ENCODE measurements at regions not wholly inside any gene's neighbourhood (a gene's known extent, or its start where the extent isn't known, plus 50 kb on each side); places are given as distances from the start of the nearest gene placed in this dataset.

DNA sequence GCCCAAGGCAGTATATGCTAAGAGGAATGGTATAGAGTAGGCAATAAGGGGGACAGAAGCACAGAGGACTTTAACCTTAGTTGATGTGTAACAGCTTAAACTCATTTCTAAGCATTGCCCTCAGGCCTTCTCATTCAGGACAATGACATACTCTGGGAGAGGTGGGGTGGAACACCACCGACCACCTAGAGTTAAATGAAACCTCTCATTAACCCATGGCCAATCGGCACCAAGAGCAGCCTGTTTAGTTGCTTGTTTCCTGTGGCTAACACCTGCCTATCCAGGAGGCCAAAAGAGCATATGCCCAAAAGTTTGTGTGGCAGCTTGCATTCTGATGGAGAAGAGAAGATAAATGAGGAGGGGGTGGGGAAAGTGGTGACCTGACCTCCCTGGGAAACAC is 50.0 kb downstream of the PABIR2 start:
- no peak for DNase-seq

GRCh38 chrX:134746410-134746785 is 50.6 kb downstream of the PABIR2 start:
- DNase-seq = peak; percentile 10

DNA sequence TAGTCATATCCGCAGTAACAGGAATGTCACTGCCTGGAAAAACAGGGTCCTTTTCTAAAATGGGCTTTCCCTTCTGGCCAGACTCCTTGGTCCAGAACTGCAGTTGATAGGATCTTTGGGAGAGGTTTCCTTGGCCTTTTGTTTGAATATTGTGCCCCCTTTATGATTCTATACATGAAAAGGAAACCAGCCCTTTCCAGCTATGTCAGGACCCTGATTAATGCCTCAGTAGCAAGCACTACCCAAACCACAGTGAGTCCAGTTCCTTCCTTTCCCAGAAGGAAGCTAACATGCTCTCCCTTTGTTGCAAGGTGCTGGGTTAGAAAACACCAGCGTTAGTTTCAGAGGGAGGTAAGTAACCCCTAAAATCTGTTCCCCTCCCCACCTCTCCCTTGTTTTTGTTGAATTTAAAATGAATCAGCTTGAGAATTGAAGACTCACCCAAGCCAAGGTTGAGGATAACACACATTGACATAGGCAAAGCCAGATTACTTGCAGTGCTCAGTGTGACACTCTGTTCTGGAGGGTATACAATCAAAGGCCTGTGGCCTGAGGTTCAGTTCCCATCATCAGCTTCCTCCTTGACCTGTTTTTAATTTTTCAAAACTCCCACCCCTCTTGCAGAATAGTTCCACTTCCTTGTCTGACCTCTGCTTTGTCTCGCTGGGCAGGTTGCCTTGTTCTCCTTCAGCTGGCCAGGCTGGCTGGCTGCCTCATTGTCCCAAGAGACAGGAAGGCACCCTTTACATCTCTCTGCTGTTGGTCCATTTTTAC is 51.2 kb downstream of the PABIR2 start:
- DNase-seq = no peak

GRCh38 chrX:134743091-134743490 is 53.9 kb downstream of the PABIR2 start:
- no peak for DNase-seq

- no peak for DNase-seq
Measured at GRCh38 chrX:134742573-134742972, 54.4 kb downstream of the PABIR2 start.

DNA sequence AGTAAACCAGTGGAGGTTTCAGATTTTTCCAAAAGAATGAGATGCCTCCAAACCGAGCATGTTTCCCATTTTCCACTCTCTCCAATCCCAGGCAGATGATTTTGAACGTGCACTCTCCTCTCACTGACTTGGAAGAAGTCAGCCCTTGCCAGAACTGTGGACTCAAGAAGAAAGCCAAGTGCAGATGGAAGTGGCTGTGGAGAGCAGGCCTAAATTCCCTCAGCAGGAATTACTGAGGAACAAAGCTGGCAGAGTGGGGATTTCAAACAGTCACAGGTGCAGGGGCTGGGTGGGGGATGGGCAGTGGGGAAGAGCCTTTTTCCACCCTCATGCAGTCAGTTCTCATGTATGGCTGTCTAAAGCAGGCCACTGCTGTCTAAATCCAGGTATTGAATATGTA is 55.3 kb downstream of the PABIR2 start:
- no peak for DNase-seq

DNA sequence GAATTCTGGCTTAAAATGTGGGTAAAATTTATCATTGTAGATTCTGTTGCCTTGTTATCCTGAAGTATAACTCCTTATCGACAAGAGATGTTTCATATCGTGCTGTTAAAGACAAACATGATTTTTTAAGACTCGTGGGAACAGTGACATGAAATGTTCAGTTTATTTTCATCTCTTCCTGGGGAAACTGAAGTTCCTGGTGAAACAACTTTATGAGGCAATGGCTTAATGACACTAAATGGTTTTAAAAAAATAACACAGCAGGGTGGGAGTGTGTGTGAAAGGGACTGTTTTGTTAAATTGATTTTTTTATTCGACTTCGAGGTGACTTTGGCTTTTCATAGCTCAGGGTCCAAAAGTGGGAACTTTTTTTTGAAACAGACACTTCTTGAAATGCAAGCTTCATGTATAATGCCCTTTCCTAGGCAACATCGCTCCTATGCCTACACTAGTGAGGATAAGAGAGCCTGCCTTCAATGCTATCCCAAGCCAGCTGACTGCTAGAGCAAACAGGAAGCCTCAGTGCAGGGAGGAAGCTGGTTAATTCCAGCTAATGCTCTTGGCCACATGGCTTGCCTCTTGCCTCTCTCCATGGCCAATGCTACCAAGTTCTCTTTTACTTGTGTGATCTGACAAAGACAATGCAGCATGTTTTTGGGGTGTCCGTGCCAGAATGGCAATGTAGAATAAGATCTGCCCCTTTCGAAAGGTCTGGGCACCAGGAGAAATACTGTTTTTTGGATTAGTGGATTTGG is 57.8 kb downstream of the PABIR2 start:
- DNase-seq = peak; percentile 63

GRCh38 chrX:134738445-134738844 is 58.6 kb downstream of the PABIR2 start:
- DNase-seq = no peak

DNA sequence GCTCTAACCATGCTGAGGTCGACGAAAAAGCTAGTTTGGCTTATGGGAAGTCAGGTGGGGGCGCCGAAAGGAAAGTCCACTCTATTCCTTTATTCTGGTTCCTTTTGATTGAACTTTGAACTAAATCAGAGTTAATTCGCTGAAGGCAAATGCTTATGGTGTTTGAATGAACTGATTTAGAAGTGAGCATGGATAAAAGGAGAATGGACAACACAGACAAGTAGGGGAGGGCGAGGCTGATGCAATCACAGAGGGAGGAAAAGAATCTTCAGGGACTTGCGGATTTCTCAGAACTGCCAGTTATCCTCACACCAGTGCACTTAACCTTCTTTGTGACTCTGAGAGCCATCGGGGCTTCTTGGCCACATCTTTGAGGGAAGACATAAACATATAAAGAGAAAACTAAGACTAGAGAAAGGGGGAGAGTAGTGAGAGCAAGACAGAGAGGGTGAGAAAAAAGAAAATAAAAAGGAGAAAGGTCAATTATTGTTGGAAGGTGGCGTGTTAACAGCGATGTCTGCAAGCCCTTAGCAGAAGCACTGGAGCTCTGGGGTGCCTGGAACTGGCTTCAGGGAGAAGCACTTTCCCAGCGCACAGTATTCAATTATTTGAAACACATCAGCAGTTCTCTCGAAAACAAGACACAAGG is 59.2 kb downstream of the PABIR2 start:
- DNase-seq = no peak

DNA sequence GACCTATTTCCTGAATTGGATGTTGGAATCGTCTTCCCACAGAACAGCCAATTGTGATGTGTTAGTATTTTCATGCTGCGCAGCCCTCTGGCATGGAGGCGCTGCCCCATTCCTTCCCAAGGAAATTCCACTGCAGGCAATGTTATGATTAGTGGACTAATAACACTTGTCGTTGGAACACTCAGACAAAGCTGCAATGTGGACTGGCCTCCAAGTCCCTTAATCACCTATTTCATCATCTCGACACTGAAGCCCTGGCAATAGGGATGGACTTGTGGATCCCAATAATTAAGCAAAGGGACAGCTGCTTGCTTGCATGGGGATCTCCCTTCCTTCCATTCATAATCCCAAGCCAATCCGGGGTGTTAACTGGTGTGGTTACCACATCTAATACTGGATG is 59.9 kb downstream of the PABIR2 start:
- DNase-seq = peak; percentile 78

- DNase-seq = no peak
Measured at GRCh38 chrX:134736356-134736755, 60.6 kb downstream of the PABIR2 start.

DNA sequence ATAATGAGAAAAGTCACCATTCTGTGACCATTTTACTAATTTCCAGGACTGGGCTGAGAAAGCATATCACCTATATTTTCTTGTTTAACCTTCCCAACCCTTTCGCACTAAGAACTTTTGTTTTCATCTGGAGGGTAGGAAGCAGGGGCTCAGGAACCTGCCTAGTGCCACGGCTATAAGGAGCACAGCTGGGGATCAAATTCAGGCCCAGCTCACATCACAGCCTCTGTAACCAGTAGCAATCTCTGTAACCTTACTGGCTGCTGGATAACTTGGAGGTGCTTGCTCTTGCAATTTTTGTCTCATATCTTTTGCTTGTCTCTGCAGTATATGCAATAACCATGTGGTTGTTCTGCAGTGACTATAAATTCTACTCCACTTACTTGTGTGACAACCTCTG is 62.0 kb downstream of the PABIR2 start:
- no peak for DNase-seq

DNA sequence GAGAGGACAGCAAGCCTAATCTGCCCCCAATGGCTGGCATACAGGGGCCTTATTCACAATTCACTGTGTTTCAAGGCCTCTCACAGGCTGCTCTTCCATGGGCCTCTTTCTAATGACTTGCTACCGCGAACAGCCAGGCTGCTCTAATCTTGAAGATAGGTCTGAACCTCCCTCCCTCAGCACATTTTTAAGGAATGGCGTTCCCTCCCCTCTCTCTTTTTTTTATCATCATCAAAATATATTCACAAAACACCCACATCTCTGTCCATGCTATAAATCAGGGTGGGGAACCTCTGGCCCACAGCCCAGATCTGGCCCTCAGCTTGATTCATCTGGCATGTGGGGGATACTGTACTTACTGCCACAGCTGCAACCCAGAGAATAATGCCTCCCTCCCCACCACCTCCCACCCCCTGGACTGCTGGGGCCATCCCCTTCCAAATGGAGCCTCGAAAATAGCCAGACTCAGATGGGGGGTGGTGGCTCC is 62.5 kb downstream of the PABIR2 start:
- peak; percentile 27 for DNase-seq

DNA sequence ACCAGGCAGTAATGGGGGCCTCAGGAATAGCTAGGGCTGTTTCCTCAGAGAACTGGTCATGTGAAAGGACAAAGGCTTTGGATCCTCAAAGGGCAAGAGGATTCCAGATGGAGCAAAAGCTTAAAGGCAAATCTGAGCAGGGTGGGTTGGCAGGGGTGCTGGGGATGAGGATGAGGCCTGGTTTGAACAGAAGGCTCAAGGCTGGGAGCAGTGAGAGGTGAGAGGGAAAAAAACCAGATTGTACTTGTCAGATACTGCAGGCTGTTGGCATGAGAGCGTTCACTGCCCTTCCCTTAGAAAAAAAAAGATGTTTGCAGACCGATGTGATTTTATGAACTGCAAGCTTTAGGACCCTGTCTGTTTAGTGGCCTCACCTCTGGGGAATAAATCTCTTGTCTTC is 63.4 kb downstream of the PABIR2 start:
- no peak for DNase-seq

GRCh38 chrX:134732676-134733075 is 64.3 kb downstream of the PABIR2 start:
- DNase-seq = peak; percentile 13

DNA sequence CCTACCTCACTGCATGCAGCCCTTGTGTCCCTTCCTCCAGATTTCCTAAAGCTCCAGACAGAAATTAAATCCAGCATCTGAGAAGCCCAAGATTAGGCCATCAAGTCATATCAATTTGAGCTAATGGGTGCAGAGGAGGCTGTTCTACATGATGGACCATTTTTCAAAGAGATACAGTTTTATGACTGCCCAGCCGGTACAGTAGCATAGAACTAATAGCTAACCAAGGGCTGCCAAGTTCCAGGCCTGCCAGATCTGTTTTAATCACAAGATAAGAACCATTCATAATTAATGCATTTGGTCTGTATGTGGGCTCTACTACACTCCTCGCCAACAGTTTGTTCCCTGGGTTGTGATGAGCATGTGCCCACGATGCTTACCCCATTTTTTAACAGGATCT is 64.9 kb downstream of the PABIR2 start:
- no peak for DNase-seq

DNA sequence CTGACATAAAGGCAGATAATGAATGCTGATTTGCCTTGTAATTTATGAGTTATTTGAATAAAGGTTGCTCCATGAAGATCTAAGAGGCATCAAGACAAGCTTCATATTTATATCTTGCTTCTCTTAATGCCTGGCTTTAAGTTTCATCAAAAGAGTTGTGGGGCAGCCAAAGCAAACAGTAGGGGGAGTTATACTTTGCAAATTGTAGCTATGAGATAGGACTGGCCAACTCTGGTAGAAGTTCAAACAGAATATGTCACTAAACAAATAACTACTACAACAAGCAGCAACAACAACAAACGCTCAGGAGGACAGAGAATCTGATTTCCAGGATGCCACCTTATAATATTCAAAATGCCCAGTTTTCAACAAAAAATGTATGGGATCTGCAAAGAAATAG is 69.1 kb upstream of the PLAC1 start:
- peak; percentile 36 for DNase-seq

DNA sequence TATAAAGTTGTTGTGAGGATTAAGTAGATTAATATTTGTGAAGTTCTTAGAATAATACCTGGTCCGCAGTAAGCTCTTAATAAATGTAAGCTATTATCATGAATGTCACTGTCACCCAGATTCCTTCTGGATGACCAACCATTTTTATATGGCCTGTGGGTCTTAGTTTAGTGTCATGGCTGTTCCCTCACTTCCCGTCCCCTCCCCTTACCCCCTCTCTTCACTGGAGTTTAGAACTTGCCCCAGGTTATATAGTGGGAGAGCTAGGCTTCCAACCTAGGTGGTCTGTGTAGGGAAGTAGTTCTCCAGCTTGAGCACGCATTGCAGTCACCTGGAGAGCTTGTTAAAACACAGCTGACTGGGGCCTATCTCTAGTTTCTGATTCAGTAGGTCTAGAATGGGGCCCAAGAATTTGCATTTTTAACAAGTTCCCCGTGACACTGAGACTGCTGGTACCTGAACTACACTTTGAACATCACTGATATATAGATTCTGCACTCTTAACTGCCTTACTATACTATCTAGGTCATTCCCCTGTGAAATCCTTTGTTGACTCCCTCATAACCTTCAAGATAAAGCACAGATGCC is 66.9 kb upstream of the PLAC1 start:
- no peak for DNase-seq

DNA sequence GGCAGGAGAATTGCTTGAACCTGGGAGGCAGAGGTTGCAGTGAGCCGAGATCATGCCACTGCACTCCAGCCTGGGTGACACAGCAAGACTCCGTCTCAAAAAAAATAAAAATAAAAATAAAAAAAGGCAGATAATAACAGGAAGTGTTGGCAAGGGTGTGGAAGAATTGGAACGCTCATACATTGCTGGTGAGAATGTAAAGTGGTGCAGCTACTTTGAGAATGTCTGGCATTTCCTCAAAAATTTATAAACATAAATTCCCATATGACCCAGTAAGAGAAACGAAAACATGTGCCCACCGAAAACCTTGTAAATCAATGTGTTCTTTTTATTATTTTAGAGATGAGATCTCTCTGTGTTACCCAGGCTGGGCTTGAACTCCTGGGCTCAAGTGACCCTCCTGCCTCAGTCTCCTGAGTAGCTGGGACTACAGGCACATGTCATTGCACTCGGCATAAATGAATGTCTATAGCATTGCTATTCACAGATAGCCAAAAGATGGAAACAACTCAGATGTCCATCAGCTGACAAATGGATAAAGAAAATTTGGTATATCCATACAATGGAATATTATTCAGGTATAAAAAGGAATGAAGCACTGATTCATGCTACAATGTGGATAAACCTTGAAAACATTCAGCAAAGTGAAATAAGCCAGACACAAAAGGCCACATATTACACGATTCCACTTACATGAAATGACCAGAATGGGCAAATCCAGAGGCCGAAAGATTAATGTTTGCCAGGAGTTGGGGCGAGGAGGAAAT is 63.7 kb upstream of the PLAC1 start:
- peak; percentile 63 for DNase-seq

DNA sequence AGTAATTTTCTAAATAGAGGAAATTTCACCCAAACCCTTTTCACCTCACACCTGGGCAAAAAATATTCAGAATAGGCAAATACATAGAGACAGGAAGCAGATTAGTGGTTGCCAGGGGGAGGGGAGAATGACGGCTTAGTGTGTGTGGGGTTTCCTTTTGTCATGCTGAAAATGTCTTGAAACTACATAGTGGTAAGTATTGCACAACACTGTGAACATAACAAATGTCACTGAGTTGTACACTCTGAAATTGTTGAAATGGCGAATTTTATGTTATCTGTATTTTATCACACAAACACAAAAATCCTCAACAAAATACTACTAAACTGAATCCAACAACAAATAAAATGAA is 60.7 kb upstream of the PLAC1 start:
- DNase-seq = peak; percentile 54

DNA sequence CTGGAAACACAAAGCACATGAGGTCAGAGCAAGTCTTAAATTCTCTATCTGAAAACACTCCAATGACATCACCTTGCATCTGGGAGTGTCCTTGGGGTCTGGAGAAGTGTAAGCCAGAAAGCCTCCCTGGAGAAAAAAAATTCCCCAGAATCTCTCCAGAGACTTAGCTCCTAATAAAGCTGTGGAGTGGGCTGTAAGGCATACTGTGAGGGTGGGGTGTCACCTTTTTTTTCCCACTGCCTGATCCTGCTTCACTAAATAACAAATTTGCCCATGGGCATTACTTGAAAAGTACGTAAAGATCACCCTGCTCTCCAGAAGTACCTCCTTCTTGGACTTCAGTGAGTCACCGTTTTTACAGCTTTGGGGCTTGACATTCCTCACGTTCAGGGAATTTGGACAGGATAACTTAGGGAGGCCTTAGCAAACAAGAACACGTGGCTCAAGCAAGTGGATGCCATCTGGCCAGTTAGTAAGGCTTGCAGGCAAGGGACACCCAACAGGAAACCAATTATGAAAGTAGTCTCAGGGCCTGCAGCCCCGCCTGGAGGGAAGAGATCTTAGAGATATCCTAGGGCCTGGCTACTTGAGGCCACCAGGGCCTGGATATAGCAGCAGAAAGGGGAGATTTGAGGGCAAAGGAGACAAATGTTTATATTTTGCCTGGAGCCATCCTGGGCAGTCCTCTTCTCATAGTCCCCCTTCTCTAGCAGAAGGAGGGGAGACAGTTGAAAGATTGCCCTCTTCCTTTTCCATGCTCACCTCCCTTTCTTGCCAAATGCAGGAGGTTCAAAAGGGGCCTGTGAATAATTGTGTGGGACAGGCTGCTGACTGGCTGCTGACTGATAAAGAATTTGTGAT is 60.1 kb upstream of the PLAC1 start:
- DNase-seq = peak; percentile 95

- DNase-seq = no peak
Measured at GRCh38 chrX:134717698-134718097, 59.4 kb upstream of the PLAC1 start.
